SIG-M5 treated with dmso at 0.1 percent for 504 hours (cell line): ENCODE measurements at regions not wholly inside any gene's neighbourhood (a gene's known extent, or its start where the extent isn't known, plus 50 kb on each side); places are given as distances from the start of the nearest gene placed in this dataset.

ENCODE experiments used
- DNase-seq: peaks from one replicate; lab custom pipeline; 2025; ENCODE audit not compliant: unreplicated experiment; lab: John Stamatoyannopoulos, UW

GRCh38 chr4:175125410-175126068 is 207.4 kb downstream of the ADAM29 start:
- DNase-seq = no peak

- peak; percentile 30 for DNase-seq
Observed at GRCh38 chr4:175127314-175127713, 209.2 kb downstream of the ADAM29 start.

- DNase-seq = no peak
Observed at GRCh38 chr4:175129797-175130196, 211.6 kb downstream of the ADAM29 start.

GRCh38 chr4:175139205-175139604 is 221.0 kb downstream of the ADAM29 start:
- DNase-seq = no peak

GRCh38 chr4:175143116-175143515 is 225.0 kb downstream of the ADAM29 start:
- no peak for DNase-seq

- no peak for DNase-seq
Observed at GRCh38 chr4:175146799-175147198, 228.6 kb downstream of the ADAM29 start.

- no peak for DNase-seq
Observed at GRCh38 chr4:175147233-175147632, 229.1 kb downstream of the ADAM29 start.

GRCh38 chr4:175166020-175166419 is 247.9 kb downstream of the ADAM29 start:
- DNase-seq = no peak

GRCh38 chr4:175176710-175177109 is 258.6 kb downstream of the ADAM29 start:
- no peak for DNase-seq

- no peak for DNase-seq
Observed at GRCh38 chr4:175190654-175191053, 272.5 kb downstream of the ADAM29 start.

- no peak for DNase-seq
Observed at GRCh38 chr4:175198056-175198455, 279.9 kb downstream of the ADAM29 start.

GRCh38 chr4:175215208-175215607 is 297.1 kb downstream of the ADAM29 start:
- no peak for DNase-seq

- DNase-seq = no peak
Observed at GRCh38 chr4:175215657-175216056, 297.5 kb downstream of the ADAM29 start.

- no peak for DNase-seq
Observed at GRCh38 chr4:175229154-175229553, 311.0 kb downstream of the ADAM29 start.

- DNase-seq = no peak
Observed at GRCh38 chr4:175234162-175234561, 316.0 kb downstream of the ADAM29 start.

- DNase-seq = peak; percentile 24
Observed at GRCh38 chr4:175238827-175239517, 320.8 kb downstream of the ADAM29 start.

GRCh38 chr4:175246941-175247340 is 328.8 kb downstream of the ADAM29 start:
- DNase-seq = no peak

GRCh38 chr4:175252642-175253041 is 334.5 kb downstream of the ADAM29 start:
- no peak for DNase-seq

- peak; percentile 3 for DNase-seq
Observed at GRCh38 chr4:175253184-175253902, 335.2 kb downstream of the ADAM29 start.

- no peak for DNase-seq
Observed at GRCh38 chr4:175263537-175263936, 345.4 kb downstream of the ADAM29 start.

- DNase-seq = no peak
Observed at GRCh38 chr4:175271010-175271630, 353.0 kb downstream of the ADAM29 start.
